Mucosa of stomach (tissue), 1 donor: ENCODE measurements at regions not wholly inside any gene's neighbourhood (a gene's known extent, or its start where the extent isn't known, plus 50 kb on each side); places are given as distances from the start of the nearest gene placed in this dataset.

Source experiments
- H3K27me3 ChIP-seq: one replicate; pipeline ENCODE4 v1.7.0; 2013; ENCODE audit warnings: mild to moderate bottlenecking, low read length; ENCODE audit not compliant: control insufficient read depth, insufficient read depth
- H3K36me3 ChIP-seq: one replicate; pipeline ENCODE4 v1.7.0; 2013; ENCODE audit warnings: low read length; ENCODE audit not compliant: control insufficient read depth, insufficient read depth
- H3K4me1 ChIP-seq: one replicate; pipeline ENCODE4 v1.7.0; 2013; ENCODE audit warnings: mild to moderate bottlenecking, low read length; ENCODE audit not compliant: control insufficient read depth, insufficient read depth
- H3K4me3 ChIP-seq: one replicate; pipeline ENCODE4 v1.7.0; 2013; ENCODE audit warnings: low read length
- H3K9ac ChIP-seq: one replicate; pipeline ENCODE4 v1.7.0; 2013; ENCODE audit warnings: mild to moderate bottlenecking, low read length, moderate library complexity
- H3K9me3 ChIP-seq: one replicate; pipeline ENCODE4 v1.7.0; 2013; ENCODE audit warnings: mild to moderate bottlenecking, low read length, moderate library complexity; ENCODE audit not compliant: control insufficient read depth
- donor health status: Pancreatic carcinoma.

DNA sequence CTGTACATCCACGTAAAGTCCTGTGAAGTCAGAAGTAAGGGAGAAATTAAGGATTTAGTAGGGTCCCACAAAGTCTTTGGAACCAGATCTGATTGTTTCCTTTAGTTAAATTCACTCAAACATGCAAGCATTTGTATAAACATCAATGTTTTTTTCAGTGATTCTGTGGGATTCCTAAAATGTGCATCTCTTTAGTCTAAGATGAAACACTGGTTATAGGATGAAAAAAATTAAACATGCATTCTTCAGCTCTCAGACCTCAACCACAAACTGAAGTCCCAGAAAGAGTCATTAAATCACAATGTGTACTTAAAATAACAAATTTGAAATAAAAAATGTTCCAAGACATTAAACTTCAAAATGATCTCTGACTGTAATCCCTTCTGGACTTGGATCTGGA, 76.5 kb upstream of the APCDD1 start:
- H3K4me3 ChIP-seq, result no peak overlapping the region
- no peak overlapping the region for H3K9ac ChIP-seq
- peaks cover 4% of the 10 kb centered on the region for H3K4me1 ChIP-seq
- no peaks in the 10 kb centered on the region for H3K27me3 ChIP-seq
- H3K9me3 ChIP-seq, result no peaks in the 10 kb centered on the region
- no peaks in the 10 kb centered on the region for H3K36me3 ChIP-seq

DNA sequence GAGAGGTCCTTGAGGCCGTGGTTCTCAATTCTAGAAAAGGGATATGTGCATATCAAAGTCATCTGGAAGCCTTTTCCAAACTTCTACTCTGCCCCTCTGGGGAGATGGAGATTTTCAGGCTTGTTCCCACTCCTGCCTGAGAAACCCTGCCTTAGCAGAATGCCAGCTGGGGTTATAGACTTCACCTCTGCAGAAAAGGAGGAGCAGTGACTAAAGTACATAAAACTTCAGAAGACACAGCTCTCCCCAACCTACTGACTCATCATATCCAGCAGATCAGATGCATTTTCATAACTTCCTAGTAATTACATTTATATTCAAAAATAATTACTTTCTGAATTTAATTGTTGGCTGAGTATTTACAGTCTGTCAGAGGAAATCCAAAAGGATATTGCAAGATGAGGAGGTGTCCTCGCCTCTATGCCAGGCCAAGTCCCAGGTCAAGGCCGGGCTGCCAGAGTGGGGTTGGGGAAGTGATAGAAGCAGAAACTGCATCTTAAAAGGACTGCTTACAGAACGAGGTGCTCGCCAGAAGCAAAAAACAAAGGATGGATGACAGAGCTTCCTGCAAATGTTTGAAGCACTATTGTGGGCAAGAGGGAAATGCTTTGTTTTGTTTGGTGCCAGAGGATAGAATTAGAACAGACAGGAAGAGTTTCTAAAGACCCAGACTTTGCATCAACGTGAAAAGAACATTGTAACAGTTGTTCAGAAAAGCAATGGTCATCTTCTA, 75.6 kb upstream of the APCDD1 start:
- Histone ChIP-seq H3K27me3 (no peaks in the 10 kb centered on the region), H3K4me3 (no peak overlapping the region), H3K4me1 (no peaks in the 10 kb centered on the region), H3K9ac (no peak overlapping the region), H3K9me3 (no peaks in the 10 kb centered on the region), H3K36me3 (no peaks in the 10 kb centered on the region)

DNA sequence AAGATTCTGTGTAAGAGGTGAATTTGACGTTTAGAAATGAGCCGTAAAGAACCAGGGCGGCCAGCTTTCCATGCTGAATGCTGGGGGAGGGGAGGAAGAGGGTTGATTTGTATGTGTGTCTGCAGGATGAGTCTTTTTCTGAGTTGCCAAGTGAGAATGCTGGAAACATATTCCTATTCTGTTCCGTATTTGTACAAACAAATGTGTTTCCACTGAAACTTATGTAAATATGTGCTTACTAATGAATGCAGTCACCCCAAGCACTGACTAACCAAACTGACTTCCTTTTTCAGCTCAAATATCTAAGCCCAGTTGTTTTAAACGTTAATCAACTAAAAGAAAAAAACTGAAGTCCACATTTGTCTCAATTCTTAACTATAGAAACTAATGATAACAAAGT, 74.9 kb upstream of the APCDD1 start:
- Histone ChIP-seq H3K9me3 (no peaks in the 10 kb centered on the region), H3K9ac (no peak overlapping the region), H3K4me1 (no peaks in the 10 kb centered on the region), H3K27me3 (no peaks in the 10 kb centered on the region), H3K36me3 (no peaks in the 10 kb centered on the region), H3K4me3 (no peak overlapping the region)

DNA sequence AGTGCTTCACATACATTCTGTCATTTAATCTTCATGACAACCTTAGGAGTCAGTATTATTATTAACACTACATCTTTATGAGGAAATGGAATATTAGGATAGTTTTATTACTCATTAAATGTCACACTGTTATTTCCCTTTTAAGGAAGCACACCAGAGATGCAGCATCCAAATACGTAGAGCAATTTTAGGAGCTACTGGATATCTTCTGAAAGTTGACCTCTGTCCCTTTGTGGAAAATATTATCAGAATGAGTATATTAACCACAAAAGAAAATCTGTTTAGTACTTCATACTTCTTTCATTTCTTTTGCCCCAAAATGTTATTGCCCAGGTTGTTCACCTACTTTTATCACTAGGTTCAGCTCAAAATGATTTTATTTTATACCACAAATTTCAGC, 72.9 kb upstream of the APCDD1 start:
- no peak overlapping the region for H3K4me3 ChIP-seq
- no peaks in the 10 kb centered on the region for H3K27me3 ChIP-seq
- H3K9me3 ChIP-seq, result no peaks in the 10 kb centered on the region
- no peaks in the 10 kb centered on the region for H3K36me3 ChIP-seq
- H3K4me1 ChIP-seq, result no peaks in the 10 kb centered on the region
- H3K9ac ChIP-seq, result no peak overlapping the region

DNA sequence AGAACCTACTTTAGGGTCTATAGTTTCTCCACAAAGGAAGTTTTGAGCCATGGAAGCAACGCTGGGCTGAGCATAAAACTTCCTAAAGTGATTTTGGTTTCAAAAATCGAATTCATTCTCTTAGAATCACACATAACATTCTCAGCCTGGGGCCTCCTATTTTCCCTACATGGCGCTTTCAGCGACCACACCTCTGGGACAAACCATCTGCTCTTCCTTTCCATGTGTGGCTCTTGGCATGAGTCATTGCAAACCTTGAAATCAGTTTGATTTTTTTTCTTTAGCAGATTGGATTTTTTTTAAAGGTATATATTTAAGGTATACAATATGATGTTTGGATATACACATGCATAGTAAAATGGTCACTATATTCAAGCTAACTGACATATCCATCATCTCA, 72.5 kb upstream of the APCDD1 start:
- H3K36me3 ChIP-seq, result no peaks in the 10 kb centered on the region
- no peaks in the 10 kb centered on the region for H3K27me3 ChIP-seq
- no peak overlapping the region for H3K4me3 ChIP-seq
- no peaks in the 10 kb centered on the region for H3K9me3 ChIP-seq
- H3K9ac ChIP-seq, result no peak overlapping the region
- H3K4me1 ChIP-seq, result no peaks in the 10 kb centered on the region

DNA sequence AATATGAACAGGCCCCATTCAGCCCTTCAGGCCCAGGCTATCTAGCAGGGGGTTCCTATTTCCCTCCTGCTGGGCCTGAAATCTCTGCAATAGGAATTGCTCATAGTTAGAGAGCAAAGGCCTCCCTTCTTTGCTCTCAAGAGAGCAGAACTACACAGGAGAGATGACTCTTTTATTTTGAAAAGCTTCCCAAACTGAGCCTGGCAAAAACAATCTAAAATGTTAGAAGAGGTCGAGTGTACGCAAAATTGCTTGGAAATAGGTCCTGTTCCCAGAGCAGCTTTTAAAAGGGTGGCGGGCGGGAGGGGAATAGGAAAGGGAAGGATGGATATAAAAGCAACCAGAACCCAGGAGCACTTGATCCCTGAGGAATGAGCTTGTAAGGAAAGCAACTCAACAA, 68.4 kb upstream of the APCDD1 start:
- Histone ChIP-seq H3K4me3 (no peak overlapping the region), H3K4me1 (no peaks in the 10 kb centered on the region), H3K9me3 (no peaks in the 10 kb centered on the region), H3K36me3 (no peaks in the 10 kb centered on the region), H3K9ac (no peak overlapping the region), H3K27me3 (no peaks in the 10 kb centered on the region)

DNA sequence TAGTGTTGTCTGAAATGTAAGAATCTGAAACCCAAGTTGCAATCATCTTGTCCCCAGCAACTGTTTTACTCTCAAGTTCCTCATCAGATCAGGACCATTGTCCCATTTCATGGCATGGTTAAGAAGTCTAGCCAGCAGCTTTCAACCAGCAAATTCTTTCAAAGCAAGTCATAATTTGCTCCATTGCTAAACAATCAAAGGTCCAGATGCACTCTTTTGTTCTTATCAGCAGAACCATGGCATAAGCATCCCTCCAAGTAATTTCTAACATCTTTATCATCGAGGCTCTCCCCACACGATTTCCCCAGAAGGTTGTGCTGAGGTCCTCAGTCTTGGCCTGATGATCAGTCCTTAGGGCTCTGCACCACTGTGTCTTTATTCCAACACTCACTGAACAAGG, 67.5 kb upstream of the APCDD1 start:
- no peak overlapping the region for H3K9ac ChIP-seq

DNA sequence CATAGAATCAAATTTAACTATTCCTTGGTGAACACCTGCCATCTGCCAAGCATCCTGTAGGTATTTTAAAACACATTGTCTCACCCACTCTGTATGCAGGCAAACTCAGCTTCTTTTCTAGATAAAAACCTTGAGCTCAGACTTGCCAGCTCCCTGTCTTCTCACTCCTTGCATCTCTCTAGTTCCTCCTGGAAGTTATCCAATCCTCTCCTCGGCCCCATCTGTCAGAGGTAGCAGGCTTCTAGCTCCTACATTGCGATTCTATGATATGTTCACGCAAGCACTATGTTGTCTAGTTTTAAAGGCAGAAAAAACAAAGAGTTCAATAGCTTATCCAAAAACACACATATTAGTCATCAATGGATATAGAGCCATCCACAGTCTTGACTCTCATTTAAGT, 67.0 kb upstream of the APCDD1 start:
- H3K4me1 ChIP-seq, result no peaks in the 10 kb centered on the region
- H3K27me3 ChIP-seq, result no peaks in the 10 kb centered on the region
- H3K9ac ChIP-seq, result no peak overlapping the region
- H3K36me3 ChIP-seq, result no peaks in the 10 kb centered on the region
- H3K9me3 ChIP-seq, result no peaks in the 10 kb centered on the region
- H3K4me3 ChIP-seq, result no peak overlapping the region

More for the DNA sequence above, 67.5 kb upstream of the APCDD1 start:
- H3K9me3 ChIP-seq, result no peaks in the 10 kb centered on the region
- H3K27me3 ChIP-seq, result no peaks in the 10 kb centered on the region
- no peaks in the 10 kb centered on the region for H3K36me3 ChIP-seq
- H3K4me3 ChIP-seq, result no peak overlapping the region
- H3K4me1 ChIP-seq, result no peaks in the 10 kb centered on the region

DNA sequence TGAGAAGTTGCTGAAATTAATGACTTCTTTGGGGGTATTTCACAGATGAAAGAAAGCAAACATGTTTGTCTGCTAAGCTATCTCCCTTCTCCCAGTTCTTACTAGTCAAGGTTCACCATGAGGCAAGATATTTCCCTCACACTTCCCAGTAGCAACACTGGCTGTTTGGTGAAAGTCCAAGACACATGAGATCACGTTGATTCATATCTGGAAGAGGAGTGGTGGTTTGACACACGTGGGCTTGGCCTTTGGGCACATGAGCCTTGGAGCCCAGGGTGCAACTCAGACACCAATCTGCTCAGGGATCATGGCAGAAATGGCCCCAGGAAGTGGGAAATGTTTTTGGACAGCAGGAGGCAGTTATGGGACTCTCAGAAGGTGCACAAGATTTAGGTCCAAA, 66.1 kb upstream of the APCDD1 start:
- Histone ChIP-seq H3K36me3 (no peaks in the 10 kb centered on the region), H3K9me3 (no peaks in the 10 kb centered on the region), H3K27me3 (no peaks in the 10 kb centered on the region), H3K4me1 (no peaks in the 10 kb centered on the region), H3K9ac (no peak overlapping the region), H3K4me3 (no peak overlapping the region)

DNA sequence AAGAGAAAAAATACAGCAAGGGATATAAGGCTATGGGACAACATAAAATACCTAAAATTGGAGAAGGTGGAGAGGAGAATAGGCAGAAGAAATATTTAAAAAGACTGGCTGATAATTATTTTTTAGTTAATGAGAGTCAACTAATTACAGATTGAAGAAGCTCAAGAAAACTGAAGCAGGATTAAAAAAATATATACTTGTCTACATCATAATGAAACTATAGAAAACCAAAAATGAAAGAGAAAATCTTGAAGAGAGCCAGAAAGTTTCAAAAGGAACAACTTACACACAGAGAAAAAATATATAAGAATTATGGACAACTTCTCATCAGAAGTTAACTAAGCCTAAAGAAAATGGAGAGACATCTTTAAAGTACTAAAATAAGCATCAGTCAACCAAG, 62.9 kb upstream of the APCDD1 start:
- H3K36me3 ChIP-seq, result no peaks in the 10 kb centered on the region
- H3K9ac ChIP-seq, result no peak overlapping the region
- no peaks in the 10 kb centered on the region for H3K9me3 ChIP-seq
- H3K4me1 ChIP-seq, result no peaks in the 10 kb centered on the region
- no peaks in the 10 kb centered on the region for H3K27me3 ChIP-seq
- no peak overlapping the region for H3K4me3 ChIP-seq

DNA sequence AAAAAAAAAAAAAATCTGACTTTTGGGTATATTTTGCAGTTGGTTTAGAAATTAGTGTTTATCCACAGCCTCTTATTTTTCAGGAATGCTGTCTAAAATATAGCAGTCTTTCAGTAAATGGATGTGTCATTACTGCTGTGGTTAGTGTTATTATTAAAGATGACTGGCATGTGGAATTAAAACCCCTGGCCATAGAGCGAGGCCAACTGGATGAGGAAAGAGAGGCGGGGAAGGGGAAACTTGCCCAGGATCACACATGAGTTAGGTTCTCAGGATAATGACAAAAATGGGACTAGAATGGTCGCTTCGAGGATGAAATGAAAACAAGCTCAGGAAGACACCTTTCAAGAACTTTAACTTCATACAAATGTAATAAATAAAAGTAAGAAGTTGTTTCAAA, 57.4 kb upstream of the APCDD1 start:
- no peaks in the 10 kb centered on the region for H3K36me3 ChIP-seq
- no peaks in the 10 kb centered on the region for H3K9me3 ChIP-seq
- H3K9ac ChIP-seq, result no peak overlapping the region
- H3K27me3 ChIP-seq, result no peaks in the 10 kb centered on the region
- H3K4me3 ChIP-seq, result no peak overlapping the region
- H3K4me1 ChIP-seq, result no peaks in the 10 kb centered on the region

DNA sequence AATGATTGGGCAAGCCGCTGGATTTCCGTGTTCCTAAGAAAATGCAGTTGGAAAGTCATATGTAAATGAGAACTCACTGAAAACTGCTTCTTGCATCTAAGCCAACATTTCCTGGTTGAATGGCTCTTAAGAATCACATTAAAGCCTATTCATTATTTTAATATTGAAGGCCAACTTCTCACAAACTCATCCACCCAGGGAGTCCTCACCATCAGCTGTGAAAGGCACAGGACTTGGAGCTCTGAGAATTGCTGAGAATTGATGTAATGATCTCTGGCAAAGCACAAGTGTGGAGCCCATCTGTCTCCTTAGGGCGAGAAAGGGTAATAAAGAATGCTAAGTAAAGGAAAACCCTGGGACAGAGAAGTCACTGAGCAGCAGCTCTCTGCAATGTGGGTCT, 55.9 kb upstream of the APCDD1 start:
- Histone ChIP-seq H3K9me3 (no peaks in the 10 kb centered on the region), H3K9ac (no peak overlapping the region), H3K4me1 (no peaks in the 10 kb centered on the region), H3K27me3 (no peaks in the 10 kb centered on the region), H3K4me3 (no peak overlapping the region), H3K36me3 (no peaks in the 10 kb centered on the region)

DNA sequence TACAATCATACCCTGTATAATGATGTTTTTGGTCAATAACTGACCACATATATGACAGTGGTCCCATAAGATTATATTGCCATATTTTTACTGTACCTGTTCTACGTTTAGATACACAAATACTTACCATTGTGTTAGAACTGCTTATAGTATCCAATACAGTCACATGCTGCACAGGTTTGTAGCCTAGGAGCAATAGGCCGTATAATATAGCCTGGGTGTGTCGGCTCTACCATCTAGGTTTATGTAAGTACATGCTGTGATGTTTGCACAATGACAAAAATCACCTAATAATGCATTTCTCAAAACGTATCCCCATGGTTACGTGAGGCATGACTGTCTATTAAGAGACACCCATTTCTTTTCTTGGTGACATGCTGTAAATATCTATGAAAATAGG, 55.0 kb upstream of the APCDD1 start:
- H3K9ac ChIP-seq, result no peak overlapping the region
- H3K4me1 ChIP-seq, result no peaks in the 10 kb centered on the region
- H3K4me3 ChIP-seq, result no peak overlapping the region
- H3K27me3 ChIP-seq, result no peaks in the 10 kb centered on the region
- H3K9me3 ChIP-seq, result no peaks in the 10 kb centered on the region
- H3K36me3 ChIP-seq, result no peaks in the 10 kb centered on the region
